Gastroesophageal sphincter (tissue), 3 donors: ENCODE measurements at regions not wholly inside any gene's neighbourhood (a gene's known extent, or its start where the extent isn't known, plus 50 kb on each side); places are given as distances from the start of the nearest gene placed in this dataset.

Experiments
- POLR2AphosphoS5 ChIP-seq: sonication (generic); formaldehyde crosslinking; IDR thresholded peaks from one replicate; pipeline ENCODE4 v1.6.1; 2017; ENCODE audit warnings: antibody characterized with exemption
- TF ChIP-seq, protein P1 (sequence below), 4 experiments: fragments of 200-600 bp in 2 of 4; fragments of 450-650 bp in 2 of 4; sonication (generic) in 1 of 4; IDR thresholded peaks; one replicate each; pipeline ENCODE4 v1.5.1; 2017 to 2019; ENCODE audit warnings: antibody characterized with exemption in 4 of 4, mild to moderate bottlenecking in 2 of 4, moderate library complexity in 2 of 4

DNA sequence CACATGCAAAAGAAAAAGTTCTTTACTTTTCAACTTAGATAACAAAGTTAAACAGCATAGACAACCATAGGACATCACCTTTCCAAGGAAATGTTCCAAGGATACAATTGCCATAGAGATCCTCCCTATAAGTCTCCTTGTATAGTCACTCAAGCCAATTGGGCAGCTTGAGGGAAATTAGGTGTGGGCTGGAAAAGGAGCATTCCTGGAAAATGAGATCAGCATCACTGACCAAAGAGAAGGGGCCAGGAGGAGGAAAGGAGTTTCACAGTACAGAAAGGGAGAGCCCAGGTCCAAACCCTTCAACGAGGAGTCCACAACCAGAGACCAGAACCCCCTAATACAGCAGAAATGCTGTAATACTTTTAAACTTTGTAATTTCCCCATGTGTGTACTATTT, 91.5 kb upstream of the PPARGC1A start:
- TF ChIP-seq, protein P1, sequence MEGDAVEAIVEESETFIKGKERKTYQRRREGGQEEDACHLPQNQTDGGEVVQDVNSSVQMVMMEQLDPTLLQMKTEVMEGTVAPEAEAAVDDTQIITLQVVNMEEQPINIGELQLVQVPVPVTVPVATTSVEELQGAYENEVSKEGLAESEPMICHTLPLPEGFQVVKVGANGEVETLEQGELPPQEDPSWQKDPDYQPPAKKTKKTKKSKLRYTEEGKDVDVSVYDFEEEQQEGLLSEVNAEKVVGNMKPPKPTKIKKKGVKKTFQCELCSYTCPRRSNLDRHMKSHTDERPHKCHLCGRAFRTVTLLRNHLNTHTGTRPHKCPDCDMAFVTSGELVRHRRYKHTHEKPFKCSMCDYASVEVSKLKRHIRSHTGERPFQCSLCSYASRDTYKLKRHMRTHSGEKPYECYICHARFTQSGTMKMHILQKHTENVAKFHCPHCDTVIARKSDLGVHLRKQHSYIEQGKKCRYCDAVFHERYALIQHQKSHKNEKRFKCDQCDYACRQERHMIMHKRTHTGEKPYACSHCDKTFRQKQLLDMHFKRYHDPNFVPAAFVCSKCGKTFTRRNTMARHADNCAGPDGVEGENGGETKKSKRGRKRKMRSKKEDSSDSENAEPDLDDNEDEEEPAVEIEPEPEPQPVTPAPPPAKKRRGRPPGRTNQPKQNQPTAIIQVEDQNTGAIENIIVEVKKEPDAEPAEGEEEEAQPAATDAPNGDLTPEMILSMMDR (IDR thresholded peaks at IDR 0.05): no peak
- TF ChIP-seq POLR2AphosphoS5: no peak
